RWPE2 (cell line): ENCODE measurements at regions not wholly inside any gene's neighbourhood (a gene's known extent, or its start where the extent isn't known, plus 50 kb on each side); places are given as distances from the start of the nearest gene placed in this dataset.

ENCODE experiments used
- ATAC-seq: fragments of 200-7000 bp; cut with Tn5 transposase; 3 replicates; pipeline ENCODE4 v1.9.1; 2021; ENCODE audit warnings: low read depth
- DNase-seq: peaks from one replicate; pipeline ENCODE4 v3.0.0-alpha.2; 2020; ENCODE audit warnings: low spot score
- H3K27ac ChIP-seq: fragments of 450-650 bp; 2 replicates; pipeline ENCODE4 v1.5.1; 2017; ENCODE audit warnings: mild to moderate bottlenecking; ENCODE audit not compliant: poor library complexity, severe bottlenecking
- H3K27me3 ChIP-seq: fragments of 250-450 bp; sonication (Bioruptor Pico); 2 replicates; pipeline ENCODE4 v1.5.1; 2021; ENCODE audit warnings: mild to moderate bottlenecking, moderate library complexity; ENCODE audit not compliant: insufficient read depth, poor library complexity, severe bottlenecking
- H3K36me3 ChIP-seq: fragments of 250-450 bp; sonication (Bioruptor Pico); 2 replicates; pipeline ENCODE4 v1.5.1; 2020; ENCODE audit warnings: low read depth, mild to moderate bottlenecking, moderate library complexity
- H3K4me1 ChIP-seq: fragments of 250-450 bp; sonication (Bioruptor Pico); 2 replicates; pipeline ENCODE4 v1.5.1; 2021; ENCODE audit warnings: mild to moderate bottlenecking, moderate library complexity; ENCODE audit not compliant: insufficient read depth, poor library complexity, severe bottlenecking
- H3K4me3 ChIP-seq: fragments of 250-450 bp; sonication (Bioruptor Pico); 2 replicates; pipeline ENCODE4 v1.5.1; 2021; ENCODE audit warnings: mild to moderate bottlenecking, moderate library complexity; ENCODE audit not compliant: severe bottlenecking
- H3K9me3 ChIP-seq: fragments of 250-450 bp; sonication (Bioruptor Pico); 2 replicates; pipeline ENCODE4 v1.5.1; 2021; ENCODE audit warnings: mild to moderate bottlenecking, moderate library complexity; ENCODE audit not compliant: severe bottlenecking
- TF ChIP-seq, protein P1 (sequence below): fragments of 450-650 bp; IDR thresholded peaks from one replicate; pipeline ENCODE4 v1.5.1; 2017; ENCODE audit warnings: mild to moderate bottlenecking, moderate library complexity; ENCODE audit not compliant: poor library complexity, severe bottlenecking

DNA sequence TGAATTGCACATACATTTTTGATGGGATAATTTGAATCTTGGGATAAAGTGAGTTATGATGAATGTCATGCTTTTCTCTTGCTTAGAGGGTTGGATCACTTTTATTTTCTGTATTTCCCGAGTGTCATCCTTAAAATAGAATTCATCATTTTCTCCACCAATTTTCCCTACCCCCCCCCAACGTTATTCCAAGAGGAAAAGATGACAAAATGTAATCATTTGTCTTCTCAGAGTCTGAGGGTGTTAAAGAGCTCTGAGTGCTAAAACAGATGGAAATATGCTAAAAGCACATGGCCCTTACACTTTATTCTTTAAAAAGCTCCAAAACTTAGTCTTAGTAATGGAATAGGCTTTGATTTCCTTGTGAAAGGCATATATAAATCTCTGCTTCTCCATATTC is 81.4 kb downstream of the CHRM3 start:
- Histone ChIP-seq H3K9me3 (no peaks in the 10 kb centered on the region), H3K27me3 (no peaks in the 10 kb centered on the region), H3K4me1 (no peaks in the 10 kb centered on the region), H3K27ac (no peak overlapping the region), H3K4me3 (no peak overlapping the region), H3K36me3 (no peaks in the 10 kb centered on the region)
- TF ChIP-seq, protein P1, sequence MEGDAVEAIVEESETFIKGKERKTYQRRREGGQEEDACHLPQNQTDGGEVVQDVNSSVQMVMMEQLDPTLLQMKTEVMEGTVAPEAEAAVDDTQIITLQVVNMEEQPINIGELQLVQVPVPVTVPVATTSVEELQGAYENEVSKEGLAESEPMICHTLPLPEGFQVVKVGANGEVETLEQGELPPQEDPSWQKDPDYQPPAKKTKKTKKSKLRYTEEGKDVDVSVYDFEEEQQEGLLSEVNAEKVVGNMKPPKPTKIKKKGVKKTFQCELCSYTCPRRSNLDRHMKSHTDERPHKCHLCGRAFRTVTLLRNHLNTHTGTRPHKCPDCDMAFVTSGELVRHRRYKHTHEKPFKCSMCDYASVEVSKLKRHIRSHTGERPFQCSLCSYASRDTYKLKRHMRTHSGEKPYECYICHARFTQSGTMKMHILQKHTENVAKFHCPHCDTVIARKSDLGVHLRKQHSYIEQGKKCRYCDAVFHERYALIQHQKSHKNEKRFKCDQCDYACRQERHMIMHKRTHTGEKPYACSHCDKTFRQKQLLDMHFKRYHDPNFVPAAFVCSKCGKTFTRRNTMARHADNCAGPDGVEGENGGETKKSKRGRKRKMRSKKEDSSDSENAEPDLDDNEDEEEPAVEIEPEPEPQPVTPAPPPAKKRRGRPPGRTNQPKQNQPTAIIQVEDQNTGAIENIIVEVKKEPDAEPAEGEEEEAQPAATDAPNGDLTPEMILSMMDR = no peak
- DNase-seq (no peak), ATAC-seq (no peak)

DNA sequence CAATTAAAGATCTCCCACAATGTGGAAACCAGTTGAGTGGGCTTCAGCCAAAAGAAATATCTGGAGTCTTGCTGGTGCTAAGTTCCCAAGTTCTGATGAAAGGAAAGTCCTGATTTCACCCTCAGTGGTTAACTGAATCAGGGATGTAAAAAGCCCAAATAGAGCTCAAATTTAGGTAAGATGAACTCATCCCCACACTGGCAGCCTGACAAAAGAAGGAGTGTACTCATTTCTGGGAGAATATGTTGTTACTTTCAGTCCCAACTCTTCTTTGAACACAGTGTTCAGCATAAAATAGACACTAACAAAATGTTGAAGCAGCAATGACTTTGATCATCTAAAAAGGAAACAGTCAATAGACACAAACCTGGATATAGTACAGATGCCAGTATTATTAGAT is 91.7 kb downstream of the CHRM3 start:
- H3K27ac ChIP-seq = no peak overlapping the region
- no peak overlapping the region for H3K4me3 ChIP-seq
- DNase-seq = no peak
- no peak for ATAC-seq
- H3K27me3 ChIP-seq = no peaks in the 10 kb centered on the region
- TF ChIP-seq, protein P1 = no peak
- H3K36me3 ChIP-seq = no peaks in the 10 kb centered on the region
- H3K4me1 ChIP-seq = no peaks in the 10 kb centered on the region
- peaks cover 4% of the 10 kb centered on the region for H3K9me3 ChIP-seq

DNA sequence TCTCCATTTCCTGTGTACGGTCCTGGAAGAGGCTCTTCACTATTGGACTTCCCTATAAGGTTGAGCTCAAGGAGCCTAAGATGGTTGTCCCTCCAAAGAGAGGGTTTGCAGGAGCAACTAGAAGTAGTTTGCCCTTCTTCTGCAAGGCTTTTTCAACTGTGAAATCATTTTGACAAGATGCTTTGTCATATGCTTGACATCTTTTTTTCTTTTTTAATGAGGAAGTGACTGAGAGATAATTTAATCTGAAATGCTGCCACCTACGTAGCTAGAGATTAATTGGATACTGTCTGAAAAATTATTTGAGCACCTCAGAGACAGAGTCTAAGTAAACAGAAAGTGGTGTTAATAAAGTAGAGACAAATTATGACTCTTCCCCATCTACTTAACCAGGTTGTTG is 97.0 kb downstream of the CHRM3 start:
- H3K4me1 ChIP-seq = no peaks in the 10 kb centered on the region
- H3K36me3 ChIP-seq = no peaks in the 10 kb centered on the region
- no peaks in the 10 kb centered on the region for H3K27me3 ChIP-seq
- TF ChIP-seq, protein P1 = no peak
- no peak for DNase-seq
- peaks cover 4% of the 10 kb centered on the region for H3K9me3 ChIP-seq
- ATAC-seq = no peak
- H3K4me3 ChIP-seq = no peak overlapping the region
- no peak overlapping the region for H3K27ac ChIP-seq

DNA sequence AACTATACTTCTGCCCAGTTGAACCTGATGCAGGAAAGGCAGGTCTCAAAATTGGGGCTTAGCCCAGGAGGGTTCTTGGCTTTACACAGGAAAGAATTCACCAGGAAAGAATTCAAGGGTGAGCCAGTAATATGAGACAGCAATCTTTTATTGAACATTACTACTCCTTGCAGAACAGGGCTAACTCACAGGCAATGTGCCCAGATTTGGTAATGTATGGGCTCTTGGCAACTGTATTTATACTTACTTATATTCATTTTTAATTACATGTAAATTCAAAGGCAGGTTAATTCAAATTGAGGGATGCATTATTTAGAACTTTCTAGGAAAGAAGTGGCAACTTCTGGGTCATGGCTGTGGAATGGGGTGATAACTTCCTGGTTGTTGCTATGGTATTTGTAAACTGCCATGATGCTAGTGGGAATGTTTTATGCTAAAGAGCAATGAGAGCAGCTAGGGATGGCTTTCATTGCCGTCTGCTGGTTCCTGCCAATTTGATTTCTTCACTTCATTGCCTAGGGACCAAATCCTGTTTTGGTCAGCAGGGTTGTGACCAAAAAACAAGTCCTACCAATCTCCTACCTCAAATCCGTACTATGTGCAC is 107.5 kb downstream of the CHRM3 start:
- TF ChIP-seq, protein P1 = no peak
- H3K27ac ChIP-seq = no peak overlapping the region
- no peaks in the 10 kb centered on the region for H3K27me3 ChIP-seq
- H3K4me3 ChIP-seq = no peak overlapping the region
- DNase-seq (no peak), ATAC-seq (no peak)
- no peaks in the 10 kb centered on the region for H3K36me3 ChIP-seq
- H3K4me1 ChIP-seq = no peaks in the 10 kb centered on the region
- H3K9me3 ChIP-seq = no peaks in the 10 kb centered on the region

DNA sequence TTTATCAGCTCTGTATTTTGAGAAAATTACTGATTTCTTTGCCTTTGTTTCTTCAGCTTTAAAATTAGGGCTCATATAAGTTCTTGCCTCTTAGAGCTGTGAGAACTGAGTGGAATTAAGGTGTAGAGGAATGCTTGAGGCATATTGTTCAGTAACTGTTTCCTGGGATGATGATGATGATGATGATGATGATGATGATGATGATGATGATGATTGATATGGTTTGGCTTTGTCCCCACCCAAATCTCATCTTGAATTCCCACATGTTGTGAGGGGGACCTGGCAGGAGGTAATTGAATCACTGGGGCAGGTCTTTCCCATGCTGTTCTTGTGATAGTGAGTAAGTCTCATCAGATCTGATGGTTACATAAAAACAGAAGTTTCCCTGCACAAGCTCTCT is 118.7 kb downstream of the CHRM3 start:
- no peak for ATAC-seq
- no peaks in the 10 kb centered on the region for H3K27me3 ChIP-seq
- no peak overlapping the region for H3K27ac ChIP-seq
- no peaks in the 10 kb centered on the region for H3K36me3 ChIP-seq
- DNase-seq = no peak
- TF ChIP-seq, protein P1 = no peak
- H3K4me1 ChIP-seq = no peaks in the 10 kb centered on the region
- H3K9me3 ChIP-seq = no peaks in the 10 kb centered on the region
- H3K4me3 ChIP-seq = no peak overlapping the region
